Fibroblast of lung (primary cell): ENCODE measurements at regions not wholly inside any gene's neighbourhood (a gene's known extent, or its start where the extent isn't known, plus 50 kb on each side); places are given as distances from the start of the nearest gene placed in this dataset.

Experiments
- CTCF ChIP-seq, 2 donors: IDR thresholded peaks in 1 of 2; conservative IDR thresholded peaks in 1 of 2; 1 replicate in 1 of 2; 2 replicates in 1 of 2; pipeline ENCODE4 v1.5.1; 2011 to 2012; ENCODE audit warnings: low read length in 2 of 2, control low read depth in 1 of 2, inconsistent platforms in 1 of 2, low read depth in 1 of 2, mild to moderate bottlenecking in 1 of 2
- EZH2 ChIP-seq: IDR thresholded peaks from 2 replicates; pipeline ENCODE4 v1.5.1; 2012; ENCODE audit warnings: low read length, control low read depth, mild to moderate bottlenecking; ENCODE audit errors: missing control alignments

GRCh38 chr5:116718317-116718716 lies 143.7 kb upstream of the SEMA6A start:
- TF ChIP-seq EZH2 (no peak), CTCF (conservative IDR thresholded peaks at IDR 0.05 in 1 of 2, IDR thresholded peaks at IDR 0.05 in 1 of 2; ENCODE audit: low read depth in 1 of 2, low read length in 2 of 2) (no peak)
